GM12874 (cell line): ENCODE measurements at regions not wholly inside any gene's neighbourhood (a gene's known extent, or its start where the extent isn't known, plus 50 kb on each side); places are given as distances from the start of the nearest gene placed in this dataset.

Source experiments
- TF ChIP-seq, protein P1 (sequence below): IDR thresholded peaks from 2 replicates; pipeline ENCODE4 v1.5.1; 2011; ENCODE audit warnings: low read depth, mild to moderate bottlenecking, control low read depth, low read length, moderate library complexity; ENCODE audit not compliant: insufficient read depth

DNA sequence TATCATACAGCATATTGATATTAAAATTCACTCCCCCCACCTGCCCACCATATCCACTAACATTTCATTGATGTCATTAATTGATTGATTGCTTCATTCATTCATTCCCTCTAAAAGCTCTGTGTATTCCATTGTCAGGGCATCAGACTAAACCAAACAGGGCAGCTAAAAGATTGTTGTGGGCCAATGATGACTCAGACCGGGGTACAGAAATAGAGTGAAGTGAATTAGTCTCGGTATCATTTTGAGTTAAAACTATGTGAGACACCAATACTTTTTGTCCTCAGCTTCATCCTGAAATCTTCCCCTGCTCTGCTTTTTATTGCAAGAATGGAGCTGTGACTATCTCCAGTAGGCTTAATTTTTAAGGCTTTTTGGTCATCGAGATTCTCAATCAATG lies 868.3 kb downstream of the CDH11 start:
- TF ChIP-seq, protein P1, sequence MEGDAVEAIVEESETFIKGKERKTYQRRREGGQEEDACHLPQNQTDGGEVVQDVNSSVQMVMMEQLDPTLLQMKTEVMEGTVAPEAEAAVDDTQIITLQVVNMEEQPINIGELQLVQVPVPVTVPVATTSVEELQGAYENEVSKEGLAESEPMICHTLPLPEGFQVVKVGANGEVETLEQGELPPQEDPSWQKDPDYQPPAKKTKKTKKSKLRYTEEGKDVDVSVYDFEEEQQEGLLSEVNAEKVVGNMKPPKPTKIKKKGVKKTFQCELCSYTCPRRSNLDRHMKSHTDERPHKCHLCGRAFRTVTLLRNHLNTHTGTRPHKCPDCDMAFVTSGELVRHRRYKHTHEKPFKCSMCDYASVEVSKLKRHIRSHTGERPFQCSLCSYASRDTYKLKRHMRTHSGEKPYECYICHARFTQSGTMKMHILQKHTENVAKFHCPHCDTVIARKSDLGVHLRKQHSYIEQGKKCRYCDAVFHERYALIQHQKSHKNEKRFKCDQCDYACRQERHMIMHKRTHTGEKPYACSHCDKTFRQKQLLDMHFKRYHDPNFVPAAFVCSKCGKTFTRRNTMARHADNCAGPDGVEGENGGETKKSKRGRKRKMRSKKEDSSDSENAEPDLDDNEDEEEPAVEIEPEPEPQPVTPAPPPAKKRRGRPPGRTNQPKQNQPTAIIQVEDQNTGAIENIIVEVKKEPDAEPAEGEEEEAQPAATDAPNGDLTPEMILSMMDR, result no peak

DNA sequence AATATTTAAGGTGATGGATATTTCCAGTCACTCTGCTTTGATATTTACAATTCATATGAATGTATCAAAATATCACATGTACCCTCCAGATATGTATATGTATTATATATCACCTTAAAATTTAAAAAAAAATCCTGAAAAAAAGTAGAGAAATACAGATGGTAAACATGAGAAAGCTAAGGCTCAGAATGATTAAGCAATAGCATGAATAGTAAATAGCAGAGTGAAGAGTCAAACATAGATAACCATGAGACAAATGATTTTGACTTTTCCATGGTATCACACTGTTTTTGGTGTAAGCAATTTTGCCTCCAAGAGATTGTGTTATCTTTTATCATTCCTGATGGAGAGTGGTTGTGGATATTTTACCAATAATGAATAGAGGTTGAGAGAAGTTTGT lies 868.8 kb downstream of the CDH11 start:
- TF ChIP-seq, protein P1, result no peak

DNA sequence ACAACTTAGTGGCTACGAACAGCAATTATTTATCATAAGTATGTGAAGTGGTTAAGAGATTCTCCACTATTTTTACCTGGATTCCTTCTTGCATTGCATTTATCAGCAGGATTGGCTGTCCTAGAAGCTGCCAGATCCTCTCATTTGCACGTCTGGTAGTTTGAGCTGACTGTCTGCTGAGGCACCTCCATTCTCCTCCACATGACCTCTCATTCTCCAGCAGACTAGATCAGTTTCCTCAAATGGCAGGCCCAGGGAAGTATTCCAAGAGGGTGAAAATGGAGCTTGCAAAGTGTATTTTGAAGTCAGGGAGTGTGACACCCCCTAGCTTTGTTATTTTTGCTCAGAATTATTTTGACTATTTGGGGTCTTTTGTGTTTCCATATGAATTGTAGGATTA lies 870.1 kb downstream of the CDH11 start:
- TF ChIP-seq, protein P1, result no peak

DNA sequence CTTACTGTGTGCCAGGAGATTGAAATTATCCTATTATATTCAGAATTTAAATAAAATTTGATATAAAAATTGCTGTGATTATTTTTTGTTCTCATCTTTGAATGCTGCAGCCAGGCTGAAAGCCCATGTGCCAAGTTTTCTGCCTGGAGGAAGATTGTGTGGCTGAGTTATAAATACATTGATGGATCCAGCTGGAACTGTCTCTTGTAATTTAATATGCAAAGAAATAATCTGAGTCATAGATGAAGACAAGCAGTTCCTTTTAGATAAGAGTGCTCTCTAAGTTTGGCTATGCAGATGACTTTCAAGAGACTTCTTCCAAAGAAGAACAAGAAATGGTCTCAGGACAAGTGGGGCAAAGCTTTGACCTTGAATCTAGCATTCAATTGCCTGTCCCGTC lies 871.0 kb downstream of the CDH11 start:
- TF ChIP-seq, protein P1, result no peak

DNA sequence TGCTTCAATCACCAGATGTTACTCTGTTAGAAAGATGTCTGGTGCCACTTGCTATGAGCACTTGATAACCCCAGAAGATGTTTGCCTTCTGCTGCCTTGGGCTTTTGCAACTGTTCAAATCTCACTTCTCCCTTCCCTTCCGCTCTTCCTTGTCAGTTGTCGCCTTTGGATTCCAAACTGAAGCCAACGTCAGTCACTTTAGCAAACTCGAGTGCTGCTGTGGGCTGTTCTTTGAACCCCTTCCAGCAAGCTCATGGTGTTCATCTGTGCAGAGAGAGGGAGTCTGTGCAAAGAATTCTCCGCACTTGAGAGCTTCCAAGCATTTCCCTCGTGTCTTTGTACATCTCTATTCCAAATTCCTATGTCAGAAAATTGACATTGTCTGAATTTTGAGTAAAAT lies 879.4 kb downstream of the CDH11 start:
- TF ChIP-seq, protein P1, result no peak

DNA sequence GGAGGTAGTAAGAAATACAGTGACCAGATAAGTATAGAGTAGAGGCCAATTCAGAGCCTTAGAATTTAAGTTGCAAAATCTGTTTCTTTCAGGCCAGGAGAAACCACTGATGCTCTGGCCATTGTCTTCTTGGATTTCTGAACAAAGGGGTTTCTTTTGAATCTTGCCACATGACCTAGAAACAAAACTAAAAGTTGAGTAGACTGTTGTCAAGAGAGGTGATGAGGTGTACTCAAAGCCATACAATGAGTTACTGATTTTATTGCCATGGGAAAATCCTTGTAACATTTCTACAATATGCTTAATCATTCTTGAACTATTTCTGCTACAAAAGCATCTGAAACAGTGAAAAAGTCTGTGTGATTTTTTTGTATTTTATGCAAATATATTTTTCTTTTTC lies 881.3 kb downstream of the CDH11 start:
- TF ChIP-seq, protein P1, result no peak

DNA sequence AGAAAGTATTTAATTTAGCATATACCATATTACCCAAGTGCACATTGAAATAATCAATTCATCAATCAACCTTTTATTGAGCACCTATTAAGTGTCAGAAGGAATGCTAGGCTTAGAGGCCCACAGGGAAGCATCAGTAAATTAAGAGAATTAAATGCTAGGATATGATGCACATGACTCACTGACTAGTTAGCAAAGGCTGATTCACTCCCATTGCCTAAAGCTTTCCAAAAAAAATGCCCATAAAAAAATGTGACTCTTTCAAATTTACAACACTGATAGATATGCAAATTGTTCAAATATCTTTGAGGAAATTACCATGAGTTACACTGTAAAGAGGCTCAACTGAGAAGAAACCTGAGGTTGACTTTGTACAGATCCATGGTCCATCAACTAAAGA lies 883.3 kb downstream of the CDH11 start:
- TF ChIP-seq, protein P1, result no peak

DNA sequence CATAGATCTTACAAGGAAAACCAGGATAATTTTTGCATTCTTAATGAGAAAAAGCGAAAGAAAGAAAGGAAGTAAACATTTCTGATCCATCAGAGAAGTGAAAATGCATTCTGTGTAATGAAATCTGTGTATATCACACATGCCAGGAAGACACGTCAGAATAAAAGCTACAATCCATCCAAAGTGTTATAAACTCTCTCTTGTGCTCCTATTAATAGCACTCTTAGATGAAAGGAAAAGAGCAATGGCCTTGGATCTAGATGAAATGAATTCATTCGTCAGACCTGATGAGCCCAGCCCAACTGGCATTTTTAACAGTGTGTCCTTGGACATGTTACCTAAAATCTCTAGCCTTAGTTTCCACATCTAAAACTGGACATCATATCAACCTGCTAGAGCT lies 885.5 kb downstream of the CDH11 start:
- TF ChIP-seq, protein P1, result no peak
